ENCODE measurements at regions not wholly inside any gene's neighbourhood (a gene's known extent, or its start where the extent isn't known, plus 50 kb on each side); places are given as distances from the start of the nearest gene placed in this dataset.

DNA sequence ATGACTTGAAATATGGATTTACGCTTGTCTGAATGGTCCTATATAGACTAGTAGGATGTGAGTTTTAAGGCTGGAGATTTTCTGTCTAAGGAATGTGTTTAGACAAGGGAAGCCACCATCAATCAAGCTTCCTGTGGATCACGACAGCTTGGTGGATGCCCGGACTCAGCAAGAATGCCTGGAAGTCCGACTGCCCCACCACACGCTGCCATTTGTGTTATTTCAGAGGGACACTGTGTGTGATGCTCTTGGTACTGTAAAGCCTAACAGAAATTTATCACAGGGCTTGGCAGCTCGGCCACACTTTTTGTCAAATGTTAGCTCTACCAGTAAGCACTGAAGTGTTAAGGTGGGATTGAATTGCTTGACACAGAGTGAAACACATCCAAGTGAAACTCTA lies 127.1 kb upstream of the CDH7 start:
- H3K36me3 ChIP-seq (ENCODE audit: low read depth, low read length), result no peaks in the 10 kb centered on the region
- no peaks in the 10 kb centered on the region for H3F3A ChIP-seq (ENCODE audit: low read length, unreplicated experiment)
- no peak overlapping the region for H2AFZ ChIP-seq (ENCODE audit: low read length)
- no peaks in the 10 kb centered on the region for H3K9me3 ChIP-seq (ENCODE audit: low read length)
- no peaks in the 10 kb centered on the region for H3K4me1 ChIP-seq (ENCODE audit: insufficient read depth, low read length)
- DNase-seq (no peak), ATAC-seq (no peak)
- no peaks in the 10 kb centered on the region for H3K79me2 ChIP-seq (ENCODE audit: low read length)
- H3K27me3 ChIP-seq (ENCODE audit: low read length), result no peaks in the 10 kb centered on the region
- H3K27ac ChIP-seq (ENCODE audit: low read length), result no peak overlapping the region
- no peaks in the 10 kb centered on the region for H3K9me2 ChIP-seq (replicated peaks; ENCODE audit: low read length)
- intact Hi-C loops (cut with micrococcal nuclease), result no loop called here
- no peak overlapping the region for H3K9ac ChIP-seq (ENCODE audit: low read length)
- no peak overlapping the region for H3K4me2 ChIP-seq (ENCODE audit: low read length)
- no peaks in the 10 kb centered on the region for H4K20me1 ChIP-seq (ENCODE audit: low read length)
- no TSS peak for BruUV-seq (replicated peaks)
- ChIA-PET CTCF (no interaction called here), POLR2A (ENCODE audit: unreplicated experiment) (no interaction called here)
- TF ChIP-seq EZH2phosphoT487 (IDR thresholded peaks at IDR 0.05; ENCODE audit: borderline replicate concordance, low read length), result no peak
- TF ChIP-seq CTCF (conservative IDR thresholded peaks at IDR 0.05; ENCODE audit: low read depth, low read length), result no peak
- no peak for TF ChIP-seq EZH2 (IDR thresholded peaks at IDR 0.05; ENCODE audit: low read length, unreplicated experiment)
- H3K4me3 ChIP-seq (ENCODE audit: low read length), result no peak overlapping the region

DNA sequence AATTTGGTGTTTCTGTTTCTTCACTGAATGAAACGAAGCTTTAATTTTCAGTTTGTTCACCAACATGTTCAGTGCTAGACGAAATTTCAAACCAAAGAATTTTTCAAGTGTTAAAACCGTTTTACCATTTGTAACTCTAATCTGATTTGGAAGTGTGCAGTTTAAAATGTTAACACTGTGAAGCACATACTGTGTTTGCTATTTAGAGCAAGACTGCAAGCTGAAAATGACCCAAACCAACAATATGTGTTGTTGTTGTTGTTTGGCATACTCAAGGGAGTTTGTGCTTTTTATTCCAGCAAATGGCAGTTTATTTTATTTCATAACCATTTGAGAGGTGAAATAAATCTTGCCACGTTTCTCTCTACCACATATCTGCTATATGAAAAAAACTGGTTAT lies 128.4 kb upstream of the CDH7 start:
- Histone ChIP-seq H3K4me3 (ENCODE audit: low read length) (no peak overlapping the region), H3K9me3 (ENCODE audit: low read length) (no peaks in the 10 kb centered on the region), H3K27me3 (ENCODE audit: low read length) (no peaks in the 10 kb centered on the region), H3K79me2 (ENCODE audit: low read length) (no peaks in the 10 kb centered on the region), H2AFZ (ENCODE audit: low read length) (no peak overlapping the region), H3K36me3 (ENCODE audit: low read depth, low read length) (no peaks in the 10 kb centered on the region), H3K4me1 (ENCODE audit: insufficient read depth, low read length) (no peaks in the 10 kb centered on the region), H3K9ac (ENCODE audit: low read length) (no peak overlapping the region), H3F3A (ENCODE audit: low read length, unreplicated experiment) (no peaks in the 10 kb centered on the region), H3K9me2 (replicated peaks; ENCODE audit: low read length) (no peaks in the 10 kb centered on the region), H3K4me2 (ENCODE audit: low read length) (no peak overlapping the region), H3K27ac (ENCODE audit: low read length) (no peak overlapping the region), H4K20me1 (ENCODE audit: low read length) (no peaks in the 10 kb centered on the region)
- TF ChIP-seq CTCF (conservative IDR thresholded peaks at IDR 0.05; ENCODE audit: low read depth, low read length) (no peak), EZH2phosphoT487 (IDR thresholded peaks at IDR 0.05; ENCODE audit: borderline replicate concordance, low read length) (no peak), EZH2 (IDR thresholded peaks at IDR 0.05; ENCODE audit: low read length, unreplicated experiment) (no peak)
- ChIA-PET POLR2A (ENCODE audit: unreplicated experiment) (no interaction called here), CTCF (no interaction called here)
- no peak for DNase-seq
- intact Hi-C loops (cut with micrococcal nuclease), result no loop called here
- BruUV-seq (replicated peaks), result no TSS peak
- no peak for ATAC-seq

GRCh38 chr18:65620076-65620696 lies 130.6 kb upstream of the CDH7 start:
- ATAC-seq (no peak), DNase-seq (no peak)
- Histone ChIP-seq H2AFZ (ENCODE audit: low read length) (no peak overlapping the region), H3K4me3 (ENCODE audit: low read length) (no peak overlapping the region), H3K9me3 (ENCODE audit: low read length) (no peaks in the 10 kb centered on the region), H3K4me2 (ENCODE audit: low read length) (no peak overlapping the region), H3K36me3 (ENCODE audit: low read depth, low read length) (no peaks in the 10 kb centered on the region), H3K27ac (ENCODE audit: low read length) (no peak overlapping the region), H3K27me3 (ENCODE audit: low read length) (no peaks in the 10 kb centered on the region), H3K79me2 (ENCODE audit: low read length) (no peaks in the 10 kb centered on the region), H3F3A (ENCODE audit: low read length, unreplicated experiment) (no peaks in the 10 kb centered on the region), H3K9me2 (replicated peaks; ENCODE audit: low read length) (no peaks in the 10 kb centered on the region), H3K4me1 (ENCODE audit: insufficient read depth, low read length) (no peaks in the 10 kb centered on the region), H3K9ac (ENCODE audit: low read length) (no peak overlapping the region), H4K20me1 (ENCODE audit: low read length) (no peaks in the 10 kb centered on the region)
- no TSS peak for BruUV-seq (replicated peaks)
- ChIA-PET CTCF (no interaction called here), POLR2A (ENCODE audit: unreplicated experiment) (no interaction called here)
- TF ChIP-seq EZH2 (IDR thresholded peaks at IDR 0.05; ENCODE audit: low read length, unreplicated experiment) (no peak), EZH2phosphoT487 (IDR thresholded peaks at IDR 0.05; ENCODE audit: borderline replicate concordance, low read length) (no peak), CTCF (conservative IDR thresholded peaks at IDR 0.05; ENCODE audit: low read depth, low read length) (no peak)
- intact Hi-C loops (cut with micrococcal nuclease), result no loop called here

Data from PC-3 (cell line).